HG03378 (cell line): ENCODE measurements at regions not wholly inside any gene's neighbourhood (a gene's known extent, or its start where the extent isn't known, plus 50 kb on each side); places are given as distances from the start of the nearest gene placed in this dataset.

Source experiments
- ATAC-seq: cut with Tn5 transposase; IDR thresholded peaks from one replicate; pipeline ENCODE4 v1.9.1; 2021; ENCODE audit warnings: mild to moderate bottlenecking, moderate library complexity; ENCODE audit not compliant: unreplicated experiment

GRCh38 chr14:101198398-101199027, 295.0 kb upstream of the RTL1 start:
- no peak for ATAC-seq

GRCh38 chr14:101199028-101199770, 295.7 kb upstream of the RTL1 start:
- ATAC-seq = no peak

GRCh38 chr14:101200008-101200649, 296.6 kb upstream of the RTL1 start:
- no peak for ATAC-seq

- ATAC-seq = no peak
These were observed 297.4 kb upstream of the RTL1 start for GRCh38 chr14:101200650-101201516.

GRCh38 chr14:101201535-101202151, 298.1 kb upstream of the RTL1 start:
- ATAC-seq = no peak

GRCh38 chr14:101202627-101203404, 299.3 kb upstream of the RTL1 start:
- ATAC-seq = no peak

GRCh38 chr14:101206556-101206955, 303.0 kb upstream of the RTL1 start:
- ATAC-seq = no peak

- ATAC-seq = no peak
These were observed 303.5 kb upstream of the RTL1 start for GRCh38 chr14:101207041-101207440.

GRCh38 chr14:101207897-101208296, 304.4 kb upstream of the RTL1 start:
- ATAC-seq = no peak

- no peak for ATAC-seq
These were observed 306.1 kb upstream of the RTL1 start for GRCh38 chr14:101209594-101209993.

GRCh38 chr14:101215266-101215665, 311.7 kb upstream of the RTL1 start:
- no peak for ATAC-seq

- no peak for ATAC-seq
These were observed 312.4 kb upstream of the RTL1 start for GRCh38 chr14:101215927-101216326.

- no peak for ATAC-seq
These were observed 313.0 kb upstream of the RTL1 start for GRCh38 chr14:101216366-101217079.

- ATAC-seq = no peak
These were observed 313.6 kb upstream of the RTL1 start for GRCh38 chr14:101217080-101217463.

- no peak for ATAC-seq
These were observed 314.3 kb upstream of the RTL1 start for GRCh38 chr14:101217616-101218371.

GRCh38 chr14:101219896-101220703, 316.6 kb upstream of the RTL1 start:
- no peak for ATAC-seq

- ATAC-seq = no peak
These were observed 317.5 kb upstream of the RTL1 start for GRCh38 chr14:101220921-101221510.
